Endothelial cell (in vitro differentiated cells): ENCODE measurements at regions not wholly inside any gene's neighbourhood (a gene's known extent, or its start where the extent isn't known, plus 50 kb on each side); places are given as distances from the start of the nearest gene placed in this dataset.

Source experiments
- DNase-seq: peaks from one replicate; pipeline ENCODE4 v3.0.0; 2021; ENCODE audit warnings: low spot score
- H3K27ac Mint-ChIP-seq: one replicate; pipeline ENCODE4 v1.8.0; 2021; ENCODE audit warnings: mixed read lengths, inconsistent platforms; ENCODE audit not compliant: unreplicated experiment
- H3K27me3 Mint-ChIP-seq: one replicate; pipeline ENCODE4 v1.8.0; 2021; ENCODE audit warnings: mild to moderate bottlenecking, moderate library complexity, mixed read lengths, inconsistent platforms; ENCODE audit not compliant: unreplicated experiment
- H3K36me3 Mint-ChIP-seq: one replicate; pipeline ENCODE4 v1.8.0; 2021; ENCODE audit warnings: mild to moderate bottlenecking, low read depth, mixed read lengths, inconsistent platforms; ENCODE audit not compliant: unreplicated experiment
- H3K4me1 Mint-ChIP-seq: one replicate; pipeline ENCODE4 v1.8.0; 2021; ENCODE audit warnings: mild to moderate bottlenecking, mixed read lengths, inconsistent platforms; ENCODE audit not compliant: unreplicated experiment
- H3K4me3 Mint-ChIP-seq: one replicate; pipeline ENCODE4 v1.8.0; 2021; ENCODE audit warnings: mild to moderate bottlenecking, mixed read lengths, inconsistent platforms; ENCODE audit not compliant: unreplicated experiment
- H3K9me3 Mint-ChIP-seq: one replicate; pipeline ENCODE4 v1.8.0; 2021; ENCODE audit warnings: mixed read lengths, inconsistent platforms; ENCODE audit not compliant: unreplicated experiment
- TF ChIP-seq, protein P1 (sequence below): fragments of 200-600 bp; sonication (generic); IDR thresholded peaks from one replicate; pipeline ENCODE4 v1.5.0; 2021; ENCODE audit warnings: antibody characterized with exemption; ENCODE audit not compliant: unreplicated experiment

DNA sequence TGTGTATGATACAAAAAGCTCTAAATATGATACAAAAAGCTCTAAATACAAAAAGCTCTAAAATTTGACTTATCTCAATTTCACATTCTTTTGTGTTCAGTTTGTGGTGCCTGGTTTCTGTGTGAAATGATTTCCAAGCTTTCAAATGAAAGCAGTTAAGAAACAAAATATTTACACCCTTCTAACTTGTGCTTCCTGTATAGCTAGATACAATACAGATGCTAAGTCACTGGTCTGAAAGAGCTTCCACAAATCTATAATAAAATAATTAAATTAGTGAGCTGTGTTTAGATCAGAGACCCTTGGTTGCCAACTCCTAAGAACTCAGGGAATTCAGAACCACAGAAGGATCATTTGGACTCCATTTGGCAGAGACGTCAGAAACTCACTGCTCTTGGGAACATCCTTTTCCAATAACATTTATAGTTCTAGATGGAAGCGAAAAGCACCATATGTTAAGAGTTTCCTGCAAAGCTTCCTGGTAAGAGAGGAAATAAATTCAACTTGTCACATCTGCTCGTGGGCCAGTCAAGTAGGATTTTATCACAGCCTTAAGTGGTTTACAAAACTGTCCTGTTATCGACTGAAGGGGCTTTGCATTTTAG, 1079.1 kb downstream of the ADGRL2 start:
- no peaks in the 10 kb centered on the region for H3K36me3 Mint-ChIP-seq
- H3K27ac Mint-ChIP-seq: peak overlapping the region; percentile 86
- no peak for DNase-seq
- TF ChIP-seq, protein P1, sequence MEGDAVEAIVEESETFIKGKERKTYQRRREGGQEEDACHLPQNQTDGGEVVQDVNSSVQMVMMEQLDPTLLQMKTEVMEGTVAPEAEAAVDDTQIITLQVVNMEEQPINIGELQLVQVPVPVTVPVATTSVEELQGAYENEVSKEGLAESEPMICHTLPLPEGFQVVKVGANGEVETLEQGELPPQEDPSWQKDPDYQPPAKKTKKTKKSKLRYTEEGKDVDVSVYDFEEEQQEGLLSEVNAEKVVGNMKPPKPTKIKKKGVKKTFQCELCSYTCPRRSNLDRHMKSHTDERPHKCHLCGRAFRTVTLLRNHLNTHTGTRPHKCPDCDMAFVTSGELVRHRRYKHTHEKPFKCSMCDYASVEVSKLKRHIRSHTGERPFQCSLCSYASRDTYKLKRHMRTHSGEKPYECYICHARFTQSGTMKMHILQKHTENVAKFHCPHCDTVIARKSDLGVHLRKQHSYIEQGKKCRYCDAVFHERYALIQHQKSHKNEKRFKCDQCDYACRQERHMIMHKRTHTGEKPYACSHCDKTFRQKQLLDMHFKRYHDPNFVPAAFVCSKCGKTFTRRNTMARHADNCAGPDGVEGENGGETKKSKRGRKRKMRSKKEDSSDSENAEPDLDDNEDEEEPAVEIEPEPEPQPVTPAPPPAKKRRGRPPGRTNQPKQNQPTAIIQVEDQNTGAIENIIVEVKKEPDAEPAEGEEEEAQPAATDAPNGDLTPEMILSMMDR: no peak
- no peaks in the 10 kb centered on the region for H3K27me3 Mint-ChIP-seq
- no peak overlapping the region for H3K4me3 Mint-ChIP-seq
- peaks cover 18% of the 10 kb centered on the region for H3K4me1 Mint-ChIP-seq
- no peaks in the 10 kb centered on the region for H3K9me3 Mint-ChIP-seq

DNA sequence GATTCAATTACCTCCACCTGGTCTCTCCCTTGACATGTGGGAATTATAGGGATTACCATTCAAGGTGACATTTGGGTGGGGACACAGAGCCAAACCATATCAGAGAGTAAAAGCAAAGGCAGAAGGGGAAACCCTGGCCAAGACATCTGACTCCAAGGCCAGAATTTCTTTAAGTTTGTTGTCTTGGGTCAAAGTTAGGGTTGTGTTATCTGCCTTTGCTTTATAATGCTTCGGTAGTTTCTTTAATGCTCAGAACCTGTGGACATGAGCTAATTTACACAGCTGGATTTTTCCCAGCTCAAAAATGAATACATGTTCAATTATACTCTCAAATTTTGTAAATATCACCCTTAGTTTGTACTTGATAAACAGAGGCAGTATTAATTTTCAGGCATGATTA, 1074.4 kb downstream of the ADGRL2 start:
- no peak overlapping the region for H3K4me3 Mint-ChIP-seq
- TF ChIP-seq, protein P1: no peak

GRCh38 chr1:82874041-82874440, 1073.3 kb downstream of the ADGRL2 start:
- H3K27me3 Mint-ChIP-seq: peaks cover 1% of the 10 kb centered on the region
- H3K27ac Mint-ChIP-seq: no peak overlapping the region
- TF ChIP-seq, protein P1: no peak
- no peaks in the 10 kb centered on the region for H3K9me3 Mint-ChIP-seq
- peaks cover 9% of the 10 kb centered on the region for H3K4me1 Mint-ChIP-seq
- DNase-seq: no peak
- no peak overlapping the region for H3K4me3 Mint-ChIP-seq
- H3K36me3 Mint-ChIP-seq: no peaks in the 10 kb centered on the region

More for the DNA sequence above, 1074.4 kb downstream of the ADGRL2 start:
- H3K4me1 Mint-ChIP-seq: peaks cover 16% of the 10 kb centered on the region
- H3K36me3 Mint-ChIP-seq: no peaks in the 10 kb centered on the region
- H3K27me3 Mint-ChIP-seq: peaks cover 1% of the 10 kb centered on the region
- DNase-seq: no peak
- no peak overlapping the region for H3K27ac Mint-ChIP-seq
- no peaks in the 10 kb centered on the region for H3K9me3 Mint-ChIP-seq

- Mint-ChIP-seq H3K4me1 (peaks cover 9% of the 10 kb centered on the region), H3K36me3 (no peaks in the 10 kb centered on the region), H3K27me3 (peaks cover 1% of the 10 kb centered on the region), H3K27ac (no peak overlapping the region), H3K9me3 (no peaks in the 10 kb centered on the region), H3K4me3 (no peak overlapping the region)
- no peak for DNase-seq
- TF ChIP-seq, protein P1: no peak
These were observed 1069.6 kb downstream of the ADGRL2 start for GRCh38 chr1:82870332-82870731.

- TF ChIP-seq, protein P1: no peak
- no peaks in the 10 kb centered on the region for H3K36me3 Mint-ChIP-seq
These were observed 1067.0 kb downstream of the ADGRL2 start for GRCh38 chr1:82867781-82868180.

More at GRCh38 chr1:82867781-82868180, 1067.0 kb downstream of the ADGRL2 start:
- Mint-ChIP-seq H3K27ac (no peak overlapping the region), H3K9me3 (no peaks in the 10 kb centered on the region), H3K4me3 (no peak overlapping the region), H3K27me3 (no peaks in the 10 kb centered on the region), H3K4me1 (no peaks in the 10 kb centered on the region)
- DNase-seq: no peak
